ENCODE measurements at regions not wholly inside any gene's neighbourhood (a gene's known extent, or its start where the extent isn't known, plus 50 kb on each side); places are given as distances from the start of the nearest gene placed in this dataset.
A peak's percentile ranks its signal among the peaks of the same experiment; 100 is the strongest.

- no peak for DNase-seq (ENCODE audit: low spot score)
Measured at GRCh38 chr4:122555216-122555615, 65.7 kb downstream of the IL21 start.

DNA sequence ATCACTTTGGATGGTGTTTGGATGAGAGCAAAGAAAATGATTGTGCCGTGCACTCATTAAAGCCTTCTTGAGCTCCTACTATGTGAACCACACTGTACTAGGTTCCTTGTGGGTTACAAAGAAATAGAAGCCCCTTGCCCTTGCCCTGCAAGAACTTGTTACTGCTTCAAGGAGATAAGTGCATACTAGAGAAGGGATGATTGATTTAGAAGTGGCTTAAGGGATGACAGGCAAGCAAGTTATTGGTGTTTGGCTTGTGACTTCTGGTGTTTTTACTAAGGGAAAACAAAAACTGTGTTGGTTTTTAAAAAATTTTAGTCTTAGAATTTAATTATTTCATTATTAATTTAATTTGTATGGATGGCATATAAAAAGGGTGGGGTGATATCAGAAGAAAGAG, 67.4 kb downstream of the IL21 start:
- no peak for DNase-seq (ENCODE audit: low spot score)

- DNase-seq (ENCODE audit: low spot score), result no peak
Measured at GRCh38 chr4:122552898-122553297, 68.0 kb downstream of the IL21 start.

DNA sequence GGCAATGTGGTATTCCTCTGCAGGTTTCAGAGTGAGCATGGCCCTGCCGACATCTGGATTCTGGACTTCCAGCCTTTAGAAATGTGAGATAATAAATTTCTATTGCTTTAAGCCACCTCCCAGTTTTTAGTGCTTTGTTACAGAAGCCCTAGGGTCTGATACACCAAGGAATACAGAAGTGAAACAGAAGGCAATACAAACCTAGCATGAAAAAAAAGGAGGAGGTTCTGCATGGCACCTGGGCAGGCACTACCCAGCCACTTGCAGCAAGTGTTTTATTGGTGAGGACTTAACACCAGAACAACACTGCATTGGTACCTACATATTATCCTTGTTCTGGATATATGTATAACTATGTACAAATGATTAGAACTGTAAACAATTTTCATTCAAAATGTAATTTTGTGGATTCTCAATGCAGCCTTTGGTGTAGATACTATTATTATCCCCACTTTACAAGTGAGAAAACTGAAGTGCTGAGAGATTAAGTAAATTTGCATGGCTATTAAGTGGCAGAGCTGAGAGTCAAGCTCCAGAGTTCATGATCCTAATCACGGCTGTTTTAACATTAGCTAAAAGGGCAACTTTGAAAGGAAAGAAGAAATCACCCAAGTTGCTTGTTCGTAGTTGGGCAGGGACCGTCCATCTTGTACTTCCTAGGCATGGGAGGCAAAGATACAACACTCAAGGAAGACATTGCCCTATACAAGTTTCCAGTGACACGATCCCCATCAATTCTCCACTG, 71.8 kb downstream of the IL21 start:
- DNase-seq (ENCODE audit: low spot score), result no peak

DNA sequence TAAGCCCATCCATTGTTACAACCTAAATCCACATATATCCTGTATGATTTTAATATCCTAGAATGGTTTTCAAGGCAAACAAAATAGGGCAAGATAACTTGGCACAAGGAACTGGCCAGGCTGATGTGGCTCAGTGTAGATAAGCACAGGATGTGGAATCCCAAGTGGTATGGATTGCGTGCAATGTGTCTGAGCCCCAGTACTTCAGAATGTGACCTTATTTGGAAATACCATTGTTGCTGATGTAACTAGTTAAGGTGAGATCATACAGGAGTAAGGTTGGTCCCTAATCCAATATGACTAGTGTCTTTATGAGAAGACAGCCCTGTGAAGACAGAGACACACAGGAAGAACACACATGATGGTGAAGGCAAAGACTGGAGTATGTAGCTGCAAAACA, 72.4 kb downstream of the IL21 start:
- DNase-seq (ENCODE audit: low spot score), result no peak

DNA sequence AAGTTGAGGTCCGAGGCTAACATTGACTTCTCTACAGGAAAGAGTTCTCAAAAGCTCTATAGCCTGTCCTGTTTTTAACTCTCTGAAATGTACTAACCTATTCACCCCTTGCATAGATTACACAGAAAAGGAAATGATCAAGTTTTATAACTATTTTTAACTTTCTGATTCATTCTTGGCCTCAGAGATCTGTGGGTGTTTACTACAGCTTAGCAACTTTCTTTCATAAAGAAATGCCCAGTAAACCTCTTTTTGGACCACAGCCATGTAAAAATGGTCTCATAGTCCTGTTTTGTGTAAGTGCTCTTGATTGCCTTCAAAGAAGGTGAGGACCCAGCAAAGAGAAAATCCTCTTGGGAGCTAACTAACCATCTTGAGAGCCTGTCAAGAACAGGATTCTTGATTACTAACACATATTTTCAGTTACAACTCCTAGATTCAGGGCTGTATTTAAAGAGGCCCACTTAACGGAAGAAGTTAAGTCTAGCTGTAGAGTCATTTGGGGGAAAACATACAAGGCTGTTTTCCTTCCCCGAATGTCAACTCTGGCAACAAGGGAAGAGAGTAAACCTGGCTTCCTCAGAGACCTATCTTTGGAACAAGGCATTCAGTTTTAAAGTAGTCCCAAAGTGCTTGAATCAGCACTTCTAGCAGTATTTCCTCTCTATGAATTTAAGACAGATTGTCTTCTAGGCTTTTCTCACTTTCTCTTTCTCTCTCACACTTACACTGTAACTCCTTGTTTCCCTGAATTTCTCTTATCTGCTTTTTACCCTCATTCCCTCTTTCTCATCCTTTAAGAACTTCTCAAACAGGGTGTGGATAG, 78.2 kb downstream of the IL21 start:
- peak; percentile 40 for DNase-seq (ENCODE audit: low spot score)

GRCh38 chr4:122541996-122542395, 78.9 kb downstream of the IL21 start:
- no peak for DNase-seq (ENCODE audit: low spot score)

DNA sequence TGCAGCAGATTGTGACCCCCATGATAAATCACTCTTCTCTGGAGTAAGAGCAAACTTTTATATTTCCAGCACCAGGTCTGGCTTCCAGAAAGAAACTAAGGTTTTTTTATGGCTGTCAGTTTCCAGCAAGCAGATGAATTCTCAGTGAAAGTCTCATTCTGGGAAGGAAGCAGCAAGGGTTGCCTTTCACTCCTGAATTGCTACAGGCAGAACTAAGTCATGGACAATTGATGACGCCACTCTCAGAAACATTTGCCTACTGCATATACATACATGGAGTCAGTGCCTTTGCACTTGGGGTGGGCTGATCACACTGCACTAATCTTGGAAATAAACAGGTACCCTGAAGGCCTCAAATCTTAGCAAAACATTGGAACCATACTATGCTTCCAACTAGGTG, 80.0 kb downstream of the IL21 start:
- DNase-seq (ENCODE audit: low spot score), result no peak

GRCh38 chr4:122539861-122540465, 80.9 kb downstream of the IL21 start:
- no peak for DNase-seq (ENCODE audit: low spot score)

GRCh38 chr4:122537388-122538135, 81.0 kb upstream of the IL2 start:
- DNase-seq (ENCODE audit: low spot score), result no peak

GRCh38 chr4:122536001-122536400, 79.5 kb upstream of the IL2 start:
- DNase-seq (ENCODE audit: low spot score), result no peak

DNA sequence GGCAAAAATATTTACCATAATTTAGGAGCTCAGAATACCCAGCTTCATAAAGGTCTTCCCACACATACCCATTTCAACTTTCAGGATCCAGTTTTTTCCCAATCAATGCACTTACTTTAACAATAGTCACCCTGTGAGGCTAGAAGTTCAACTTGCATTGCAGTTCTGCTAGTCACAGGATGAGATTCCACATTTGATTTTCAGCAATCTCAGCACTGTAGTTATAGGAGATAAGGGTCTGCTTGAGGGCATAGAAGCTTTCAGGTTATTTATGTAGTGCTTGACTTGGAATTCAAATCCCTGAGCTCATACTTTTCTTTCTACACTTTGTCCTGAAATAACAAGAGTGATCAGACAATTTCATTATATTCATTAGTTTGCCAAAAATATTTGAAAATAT, 78.3 kb upstream of the IL2 start:
- no peak for DNase-seq (ENCODE audit: low spot score)

DNA sequence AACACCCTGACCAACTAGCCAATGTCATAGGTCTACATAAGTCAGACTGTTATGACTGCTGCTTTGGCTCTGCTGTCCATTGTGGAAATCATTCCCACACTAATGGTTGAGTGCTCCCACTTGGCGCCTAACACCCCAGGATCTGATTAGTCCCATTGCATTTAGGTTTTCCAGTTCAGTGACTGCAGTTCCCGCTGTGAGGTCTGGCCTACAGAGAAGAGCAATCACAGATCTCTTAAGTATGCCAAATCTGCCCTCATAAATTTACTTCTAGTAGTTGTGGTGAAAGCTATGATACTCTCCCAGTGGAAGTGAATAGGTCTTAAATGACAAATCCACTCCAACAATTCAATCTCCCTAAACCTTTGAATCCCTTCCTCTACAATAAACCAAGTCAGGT, 77.3 kb upstream of the IL2 start:
- no peak for DNase-seq (ENCODE audit: low spot score)

DNA sequence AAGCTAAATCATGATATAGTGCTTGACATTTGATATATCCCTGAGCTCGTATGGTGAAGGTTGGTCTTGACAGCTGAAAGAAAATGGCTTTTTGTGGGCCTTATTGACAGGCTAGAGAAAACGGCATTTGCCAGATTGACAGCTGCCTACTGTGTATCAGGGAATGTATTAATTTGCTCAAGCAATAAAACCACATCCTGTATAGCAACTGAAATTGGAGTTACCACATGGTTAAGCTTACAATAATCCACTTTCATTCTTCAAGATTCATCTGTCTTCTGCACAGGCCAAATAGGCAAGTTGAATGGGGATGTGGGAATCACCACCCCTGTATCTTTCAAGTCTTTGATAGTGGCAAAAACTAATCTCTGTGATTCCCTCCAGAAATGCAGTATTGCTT, 76.2 kb upstream of the IL2 start:
- no peak for DNase-seq (ENCODE audit: low spot score)

GRCh38 chr4:122531514-122531913, 75.0 kb upstream of the IL2 start:
- DNase-seq (ENCODE audit: low spot score), result no peak

DNA sequence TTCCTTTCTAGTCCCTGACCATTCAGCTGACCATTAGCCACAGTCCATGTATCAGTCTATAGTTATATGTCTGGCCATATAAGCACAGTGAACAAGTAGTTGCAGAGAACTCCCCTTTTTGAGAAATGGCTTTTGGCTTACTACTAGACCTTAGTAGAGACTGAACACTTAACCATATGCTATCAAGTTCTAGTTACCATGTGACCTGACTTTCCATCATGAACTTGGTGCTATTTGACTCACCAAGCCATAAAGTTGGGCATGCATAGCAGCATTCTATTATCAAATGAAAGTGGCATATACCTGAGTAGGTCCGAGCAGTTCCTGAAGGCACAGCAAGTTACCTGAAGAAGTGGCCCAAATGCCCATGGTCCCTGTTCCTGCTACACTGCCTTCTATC, 74.5 kb upstream of the IL2 start:
- no peak for DNase-seq (ENCODE audit: low spot score)

DNA sequence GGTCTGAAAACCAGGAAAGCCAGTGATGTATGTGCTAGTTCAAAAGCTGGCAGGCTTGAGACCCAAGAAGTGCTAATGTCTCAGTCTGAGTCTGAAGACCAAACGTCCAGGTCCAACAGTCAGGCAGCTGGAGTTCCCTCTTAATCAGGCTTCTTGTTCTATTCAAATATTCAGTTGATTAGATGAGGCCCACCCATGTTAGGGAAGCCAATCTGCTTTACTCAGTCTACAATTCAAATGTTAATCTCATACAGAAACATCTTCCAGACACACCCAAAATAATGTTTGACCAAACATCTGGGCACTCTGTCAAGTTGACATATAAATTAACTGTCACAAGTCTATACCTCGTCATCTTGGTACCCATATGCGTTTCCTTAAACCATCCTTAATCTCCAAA, 72.4 kb upstream of the IL2 start:
- no peak for DNase-seq (ENCODE audit: low spot score)

DNA sequence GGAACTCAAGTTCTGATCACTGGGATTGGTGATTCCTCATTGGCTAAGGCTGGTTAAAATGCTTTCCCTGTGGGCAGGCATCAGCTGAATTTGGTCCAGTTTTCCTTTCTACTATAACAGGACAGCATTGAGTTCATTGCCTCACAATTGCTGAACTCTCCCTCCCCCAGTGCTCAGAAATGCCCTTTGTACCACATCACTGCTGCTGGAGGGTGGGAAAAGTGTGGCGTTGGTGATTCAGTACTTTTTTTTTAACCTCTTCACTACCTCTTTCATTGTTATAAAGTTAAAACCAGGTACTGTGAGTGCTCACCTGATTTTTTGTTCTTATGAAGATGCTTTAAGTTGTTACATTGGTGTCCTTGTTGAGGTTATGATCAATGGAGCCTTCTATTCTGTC, 69.3 kb upstream of the IL2 start:
- DNase-seq (ENCODE audit: low spot score), result no peak

- DNase-seq (ENCODE audit: low spot score), result no peak
Measured at GRCh38 chr4:122524176-122524575, 67.7 kb upstream of the IL2 start.

DNA sequence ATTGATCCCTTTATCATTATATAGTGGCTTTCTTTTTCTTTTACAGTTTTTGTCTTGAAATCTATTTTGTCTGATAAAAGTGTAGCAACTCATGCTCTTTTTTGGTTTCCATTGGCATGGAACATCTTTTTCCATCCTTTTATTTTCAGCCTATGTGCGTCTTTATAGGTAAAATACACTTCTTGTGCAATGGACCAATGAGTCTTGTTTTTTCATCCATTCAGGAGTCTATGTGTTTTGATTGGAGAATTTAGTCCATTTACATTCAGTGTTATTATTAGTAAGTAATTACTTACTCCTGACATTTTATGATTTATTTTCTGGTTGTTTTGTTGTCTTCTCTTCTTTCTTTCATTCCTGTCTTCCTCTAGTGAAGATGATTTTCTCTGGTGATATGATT, 66.4 kb upstream of the IL2 start:
- no peak for DNase-seq (ENCODE audit: low spot score)

GRCh38 chr4:122517345-122517744, 60.8 kb upstream of the IL2 start:
- DNase-seq (ENCODE audit: low spot score), result no peak

DNA sequence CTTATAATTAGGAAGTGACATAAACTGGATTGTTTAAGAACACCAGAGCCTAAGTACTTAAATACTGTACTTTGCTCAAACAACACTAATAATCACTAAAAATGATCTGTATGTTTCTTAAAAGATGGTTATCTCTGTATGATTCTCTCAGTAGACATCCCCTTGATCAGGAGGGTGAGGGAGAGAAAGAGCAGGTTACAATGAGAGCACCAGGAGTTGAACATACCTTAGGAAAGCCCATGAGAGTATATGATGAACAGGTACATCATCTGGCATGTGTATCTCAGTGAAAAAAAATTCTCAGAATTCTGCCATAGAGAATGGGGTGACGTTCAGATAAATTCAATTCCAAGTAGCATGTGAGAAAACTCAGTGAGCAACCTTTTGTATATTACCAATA, 59.9 kb upstream of the IL2 start:
- no peak for DNase-seq (ENCODE audit: low spot score)

DNA sequence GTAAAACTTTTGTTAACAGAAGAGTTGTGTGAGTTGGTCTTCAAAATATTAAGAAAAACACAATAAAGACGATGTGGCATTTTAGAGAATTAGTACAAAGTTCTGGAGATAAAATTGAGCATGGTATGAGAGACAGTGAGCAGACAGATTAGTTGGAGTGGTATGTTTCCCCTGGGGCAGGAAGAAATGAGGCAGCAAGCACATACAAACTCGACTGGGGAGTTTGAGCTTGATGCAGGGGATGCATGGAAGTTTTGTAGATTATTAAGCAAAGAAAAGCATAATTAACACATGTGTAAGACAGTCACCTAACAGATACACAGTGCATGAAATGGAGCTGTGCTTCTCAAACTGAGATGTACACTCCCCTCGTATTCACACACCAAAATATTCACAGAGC, 58.1 kb upstream of the IL2 start:
- no peak for DNase-seq (ENCODE audit: low spot score)

Data from COLO829 (cell line).